ENCODE measurements at regions not wholly inside any gene's neighbourhood (a gene's known extent, or its start where the extent isn't known, plus 50 kb on each side); places are given as distances from the start of the nearest gene placed in this dataset.

DNA sequence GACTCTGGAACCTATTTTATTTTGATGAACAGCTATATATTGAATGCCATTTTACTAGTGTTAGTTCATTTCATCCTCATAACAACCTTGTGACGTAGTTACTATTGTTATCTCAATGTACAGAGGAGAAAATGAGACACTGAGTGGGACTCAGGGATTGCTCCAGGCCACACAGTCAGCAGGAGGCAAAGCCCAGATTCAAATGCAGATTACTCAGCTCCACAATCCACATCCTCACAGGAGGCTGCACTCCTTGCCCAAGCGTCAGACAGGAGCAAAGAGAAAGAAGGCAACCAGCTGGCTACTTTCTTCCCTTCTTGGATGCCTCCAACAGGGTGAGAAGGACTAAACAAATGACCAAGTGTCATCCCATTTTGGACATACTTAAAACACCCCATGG lies 92.0 kb upstream of the CCDC54 start:
- peaks cover 18% of the 10 kb centered on the region for H3K4me1 Mint-ChIP-seq (ENCODE audit: low read depth)
- no peak for DNase-seq (ENCODE audit: low spot score)
- TF ChIP-seq, protein P1, sequence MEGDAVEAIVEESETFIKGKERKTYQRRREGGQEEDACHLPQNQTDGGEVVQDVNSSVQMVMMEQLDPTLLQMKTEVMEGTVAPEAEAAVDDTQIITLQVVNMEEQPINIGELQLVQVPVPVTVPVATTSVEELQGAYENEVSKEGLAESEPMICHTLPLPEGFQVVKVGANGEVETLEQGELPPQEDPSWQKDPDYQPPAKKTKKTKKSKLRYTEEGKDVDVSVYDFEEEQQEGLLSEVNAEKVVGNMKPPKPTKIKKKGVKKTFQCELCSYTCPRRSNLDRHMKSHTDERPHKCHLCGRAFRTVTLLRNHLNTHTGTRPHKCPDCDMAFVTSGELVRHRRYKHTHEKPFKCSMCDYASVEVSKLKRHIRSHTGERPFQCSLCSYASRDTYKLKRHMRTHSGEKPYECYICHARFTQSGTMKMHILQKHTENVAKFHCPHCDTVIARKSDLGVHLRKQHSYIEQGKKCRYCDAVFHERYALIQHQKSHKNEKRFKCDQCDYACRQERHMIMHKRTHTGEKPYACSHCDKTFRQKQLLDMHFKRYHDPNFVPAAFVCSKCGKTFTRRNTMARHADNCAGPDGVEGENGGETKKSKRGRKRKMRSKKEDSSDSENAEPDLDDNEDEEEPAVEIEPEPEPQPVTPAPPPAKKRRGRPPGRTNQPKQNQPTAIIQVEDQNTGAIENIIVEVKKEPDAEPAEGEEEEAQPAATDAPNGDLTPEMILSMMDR (IDR thresholded peaks at IDR 0.05): no peak
- H3K36me3 Mint-ChIP-seq (ENCODE audit: low read depth): peaks cover 3% of the 10 kb centered on the region
- H3K4me3 Mint-ChIP-seq (ENCODE audit: unreplicated experiment): no peak overlapping the region
- no peaks in the 10 kb centered on the region for H3K27me3 Mint-ChIP-seq (ENCODE audit: low read depth)
- H3K9me3 Mint-ChIP-seq (ENCODE audit: low read depth): peaks cover 8% of the 10 kb centered on the region
- H3K27ac Mint-ChIP-seq (ENCODE audit: unreplicated experiment): peak overlapping the region; percentile 1

DNA sequence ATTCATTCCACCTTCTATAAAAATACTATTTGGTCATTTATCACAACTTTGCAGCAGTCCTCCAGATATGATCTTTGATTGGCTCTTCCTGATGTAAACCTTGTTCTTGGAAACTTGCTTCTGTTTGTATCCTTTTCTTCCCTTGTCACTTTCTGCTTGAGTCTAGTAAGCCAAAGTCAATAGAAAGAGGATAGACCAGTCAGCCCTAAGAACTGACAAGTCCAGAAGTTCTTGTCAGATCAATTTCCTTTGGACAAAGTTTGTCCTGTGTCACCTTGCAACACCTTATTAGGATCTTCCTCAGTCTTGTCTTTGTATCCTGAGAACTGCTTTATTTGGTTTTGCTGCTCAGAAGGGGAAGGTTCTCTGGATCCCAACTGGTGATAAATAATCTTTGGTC lies 87.9 kb upstream of the CCDC54 start:
- Mint-ChIP-seq H3K27me3 (ENCODE audit: low read depth) (no peaks in the 10 kb centered on the region), H3K27ac (ENCODE audit: unreplicated experiment) (no peak overlapping the region), H3K4me1 (ENCODE audit: low read depth) (peaks cover 10% of the 10 kb centered on the region), H3K4me3 (ENCODE audit: unreplicated experiment) (no peak overlapping the region), H3K36me3 (ENCODE audit: low read depth) (peaks cover 1% of the 10 kb centered on the region), H3K9me3 (ENCODE audit: low read depth) (peaks cover 15% of the 10 kb centered on the region)
- DNase-seq (ENCODE audit: low spot score): no peak
- TF ChIP-seq, protein P1 (IDR thresholded peaks at IDR 0.05): no peak

DNA sequence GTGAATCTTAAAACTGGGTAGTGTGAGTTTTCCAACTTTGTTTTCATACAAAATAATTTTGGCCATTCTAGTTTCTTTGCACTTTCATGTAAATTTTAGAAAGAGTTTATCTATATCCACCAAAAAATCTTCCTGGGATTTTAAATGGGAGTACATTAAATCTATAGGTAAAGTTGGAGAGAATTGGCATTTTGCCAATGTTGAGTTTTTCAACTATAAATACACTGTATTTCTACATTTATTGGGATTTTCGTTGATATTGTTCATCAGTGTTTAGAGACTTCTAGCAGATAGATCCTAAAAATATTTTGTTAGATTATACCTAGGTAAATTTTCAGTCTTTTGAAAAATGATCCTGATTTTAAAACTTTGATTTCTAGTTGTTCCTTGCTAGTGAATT lies 83.1 kb upstream of the CCDC54 start:
- Mint-ChIP-seq H3K27ac (ENCODE audit: unreplicated experiment) (no peak overlapping the region), H3K27me3 (ENCODE audit: low read depth) (no peaks in the 10 kb centered on the region), H3K4me3 (ENCODE audit: unreplicated experiment) (no peak overlapping the region), H3K36me3 (ENCODE audit: low read depth) (peaks cover 10% of the 10 kb centered on the region), H3K4me1 (ENCODE audit: low read depth) (no peaks in the 10 kb centered on the region), H3K9me3 (ENCODE audit: low read depth) (peaks cover 32% of the 10 kb centered on the region)
- TF ChIP-seq, protein P1 (IDR thresholded peaks at IDR 0.05): no peak
- DNase-seq (ENCODE audit: low spot score): no peak

DNA sequence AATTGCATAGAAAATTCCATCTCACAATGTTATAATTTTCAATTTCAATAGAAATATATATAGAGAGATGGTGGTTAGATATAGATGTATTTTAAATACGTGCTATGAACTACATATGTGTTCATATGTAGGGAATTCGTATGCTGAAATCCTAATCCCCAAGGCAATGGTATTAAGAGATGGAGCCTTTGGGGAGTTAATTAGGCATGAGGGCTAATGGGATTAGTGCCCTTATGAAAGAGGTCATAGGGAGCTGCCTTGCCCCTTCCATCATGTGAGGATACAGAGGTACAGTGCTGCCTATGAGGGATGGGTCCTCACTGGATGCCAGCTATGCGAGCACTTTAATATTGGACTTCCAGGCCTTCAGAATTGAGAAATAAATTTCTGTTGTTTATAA lies 79.6 kb upstream of the CCDC54 start:
- H3K4me1 Mint-ChIP-seq (ENCODE audit: low read depth): no peaks in the 10 kb centered on the region
- TF ChIP-seq, protein P1 (IDR thresholded peaks at IDR 0.05): no peak
- DNase-seq (ENCODE audit: low spot score): no peak
- no peak overlapping the region for H3K4me3 Mint-ChIP-seq (ENCODE audit: unreplicated experiment)
- peaks cover 10% of the 10 kb centered on the region for H3K36me3 Mint-ChIP-seq (ENCODE audit: low read depth)
- H3K9me3 Mint-ChIP-seq (ENCODE audit: low read depth): peaks cover 22% of the 10 kb centered on the region
- H3K27ac Mint-ChIP-seq (ENCODE audit: unreplicated experiment): no peak overlapping the region
- H3K27me3 Mint-ChIP-seq (ENCODE audit: low read depth): no peaks in the 10 kb centered on the region

DNA sequence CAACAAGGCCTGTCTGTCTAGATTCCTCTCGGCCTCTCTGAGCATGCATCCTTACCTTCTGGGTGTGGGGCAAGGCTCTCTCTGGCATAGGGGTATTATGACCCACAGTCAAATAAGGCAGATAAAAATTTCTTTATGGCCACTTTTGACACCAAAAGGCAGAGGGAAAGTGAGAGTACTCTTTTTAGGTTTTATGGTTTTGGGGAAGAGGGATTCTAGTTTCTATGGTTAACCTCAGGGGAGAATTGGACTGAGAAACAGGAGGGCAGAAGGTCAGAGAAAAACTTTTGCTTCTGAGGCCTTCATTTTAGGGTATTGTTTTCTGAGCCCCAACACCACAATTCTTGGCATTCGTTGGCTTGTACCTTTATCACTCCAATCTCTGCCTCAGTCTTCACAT lies 70.0 kb upstream of the CCDC54 start:
- no peaks in the 10 kb centered on the region for H3K36me3 Mint-ChIP-seq (ENCODE audit: low read depth)
- TF ChIP-seq, protein P1 (IDR thresholded peaks at IDR 0.05): no peak
- H3K4me3 Mint-ChIP-seq (ENCODE audit: unreplicated experiment): no peak overlapping the region
- no peaks in the 10 kb centered on the region for H3K9me3 Mint-ChIP-seq (ENCODE audit: low read depth)
- no peak overlapping the region for H3K27ac Mint-ChIP-seq (ENCODE audit: unreplicated experiment)
- no peak for DNase-seq (ENCODE audit: low spot score)
- H3K4me1 Mint-ChIP-seq (ENCODE audit: low read depth): no peaks in the 10 kb centered on the region
- H3K27me3 Mint-ChIP-seq (ENCODE audit: low read depth): no peaks in the 10 kb centered on the region

Measured in chondrocyte (in vitro differentiated cells).